NCI-H2107 treated with DMSO at 0.1 percent for 48 hours (cell line): ENCODE measurements at regions not wholly inside any gene's neighbourhood (a gene's known extent, or its start where the extent isn't known, plus 50 kb on each side); places are given as distances from the start of the nearest gene placed in this dataset.

Experiments
- DNase-seq: peaks from one replicate; lab custom pipeline; 2025; ENCODE audit not compliant: unreplicated experiment; lab: John Stamatoyannopoulos, UW

DNA sequence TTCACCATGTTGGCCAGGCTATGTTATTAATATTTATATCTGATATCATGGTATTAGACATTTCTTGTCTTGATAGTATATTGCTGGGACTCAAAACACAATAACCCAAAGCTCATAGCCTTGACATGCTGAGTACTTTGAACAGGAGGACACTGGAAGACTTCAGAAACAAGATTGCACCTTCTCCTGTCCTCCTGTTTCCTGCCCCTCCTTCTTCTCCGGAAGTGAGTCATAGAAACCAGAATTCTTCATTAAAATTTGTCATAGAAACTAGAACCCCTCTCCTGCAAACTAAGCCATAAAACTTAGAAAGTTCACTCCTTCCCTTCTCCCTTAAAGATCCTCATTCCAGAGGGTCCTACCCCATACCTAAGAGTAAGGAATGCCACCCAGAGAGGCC, 400.2 kb downstream of the SLITRK5 start:
- DNase-seq, result no peak

GRCh38 chr13:88074794-88075510, 403.8 kb downstream of the SLITRK5 start:
- no peak for DNase-seq

GRCh38 chr13:88085036-88085435, 413.9 kb downstream of the SLITRK5 start:
- no peak for DNase-seq

DNA sequence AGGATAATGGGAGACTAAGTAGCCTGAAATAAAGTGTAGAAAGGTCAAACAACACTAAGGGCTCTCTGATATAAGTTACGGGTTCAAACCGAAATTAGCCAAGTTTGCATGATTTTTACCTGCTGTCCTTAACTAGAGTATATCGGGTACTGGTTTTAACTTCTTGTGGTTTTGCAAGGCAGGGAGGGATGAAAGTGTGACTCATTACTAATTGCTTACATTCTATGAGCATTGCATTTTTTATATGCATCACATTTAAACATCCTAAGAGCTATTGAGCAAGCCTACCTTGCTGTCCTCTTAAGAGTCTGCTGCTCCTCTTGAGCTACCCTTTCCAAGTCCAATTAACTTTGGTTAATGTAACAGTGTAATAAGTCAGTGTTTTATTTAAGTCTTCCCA, 415.4 kb downstream of the SLITRK5 start:
- DNase-seq, result no peak

- no peak for DNase-seq
Measured at GRCh38 chr13:88097541-88097940, 426.4 kb downstream of the SLITRK5 start.

- DNase-seq, result no peak
Measured at GRCh38 chr13:88103824-88104223, 432.7 kb downstream of the SLITRK5 start.

GRCh38 chr13:88104576-88104975, 433.4 kb downstream of the SLITRK5 start:
- DNase-seq, result no peak

DNA sequence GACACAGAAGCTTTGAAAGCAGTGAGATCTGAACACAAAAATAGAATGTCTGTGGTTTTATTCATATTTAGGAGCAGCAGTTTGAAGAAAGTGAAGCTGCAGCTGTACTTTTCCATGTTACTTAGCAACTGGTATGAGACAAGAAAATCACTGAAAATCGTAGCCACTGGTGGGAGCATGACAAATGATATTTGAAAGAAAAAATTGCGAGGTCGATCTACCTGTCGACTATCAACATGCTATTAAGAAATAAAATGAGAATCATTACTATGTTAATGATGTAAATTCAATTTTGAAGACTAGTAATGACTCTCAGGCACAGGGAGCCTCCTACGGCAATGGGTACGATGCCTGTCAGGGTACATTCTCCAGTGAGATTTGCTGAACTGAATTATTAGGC, 436.4 kb downstream of the SLITRK5 start:
- no peak for DNase-seq

- DNase-seq, result no peak
Measured at GRCh38 chr13:88112526-88112925, 441.4 kb downstream of the SLITRK5 start.

GRCh38 chr13:88115976-88116375, 444.8 kb downstream of the SLITRK5 start:
- DNase-seq, result no peak

- no peak for DNase-seq
Measured at GRCh38 chr13:88118952-88119351, 447.8 kb downstream of the SLITRK5 start.

GRCh38 chr13:88124142-88124541, 453.0 kb downstream of the SLITRK5 start:
- DNase-seq, result no peak

- DNase-seq, result no peak
Measured at GRCh38 chr13:88125055-88125454, 453.9 kb downstream of the SLITRK5 start.

DNA sequence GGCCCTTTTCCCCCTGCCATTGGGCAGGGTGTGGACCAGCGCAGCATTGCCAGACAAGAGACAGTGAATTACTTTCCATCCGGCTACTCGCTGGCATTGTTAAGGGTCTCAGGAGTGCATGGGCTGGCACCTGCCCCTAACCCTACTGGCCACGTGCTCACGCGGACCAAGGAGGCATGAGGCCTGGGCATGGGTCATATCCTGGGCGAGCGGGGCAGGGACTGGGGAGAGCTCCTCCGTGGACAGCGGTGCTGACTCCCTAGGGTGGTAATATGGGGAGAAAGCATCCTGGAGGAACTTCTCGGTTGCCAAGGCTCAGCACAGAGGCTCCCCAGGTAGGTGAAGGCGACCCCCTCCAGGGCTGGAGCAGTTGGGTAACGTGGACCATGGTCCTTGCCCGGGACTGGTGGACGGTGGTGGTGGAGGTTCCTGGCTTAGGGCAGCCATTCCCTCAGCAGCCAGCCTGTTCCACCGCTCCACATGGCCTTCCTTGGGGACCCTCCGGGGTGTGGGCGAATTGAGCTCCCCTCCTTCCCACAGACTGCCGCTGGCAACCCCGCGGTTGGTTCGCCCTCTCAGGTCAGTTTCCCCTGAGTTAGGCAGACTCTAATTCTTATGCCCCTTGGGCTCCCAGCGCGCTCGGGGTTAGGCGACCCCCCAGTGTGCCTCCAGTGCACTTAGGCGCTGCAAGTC, 465.1 kb downstream of the SLITRK5 start:
- DNase-seq, result no peak

DNA sequence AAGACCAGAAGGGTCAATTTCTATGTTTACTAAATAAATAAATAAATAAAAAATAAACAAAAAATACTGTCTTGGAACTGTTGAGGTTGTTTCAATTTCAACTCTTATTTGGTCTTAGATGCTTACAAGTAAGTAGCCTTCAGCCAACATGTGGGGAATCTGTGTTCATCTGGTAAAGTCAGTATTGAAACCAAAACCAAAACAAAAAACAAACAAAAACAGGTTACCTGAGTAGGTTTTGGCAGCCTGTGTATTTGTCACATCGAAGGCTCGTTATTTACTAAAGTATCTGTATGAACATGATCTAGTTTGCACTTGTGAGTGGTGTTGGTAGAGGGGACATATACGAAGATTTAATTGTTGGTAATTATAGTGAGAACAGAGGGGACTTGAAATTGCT, 471.5 kb downstream of the SLITRK5 start:
- no peak for DNase-seq

DNA sequence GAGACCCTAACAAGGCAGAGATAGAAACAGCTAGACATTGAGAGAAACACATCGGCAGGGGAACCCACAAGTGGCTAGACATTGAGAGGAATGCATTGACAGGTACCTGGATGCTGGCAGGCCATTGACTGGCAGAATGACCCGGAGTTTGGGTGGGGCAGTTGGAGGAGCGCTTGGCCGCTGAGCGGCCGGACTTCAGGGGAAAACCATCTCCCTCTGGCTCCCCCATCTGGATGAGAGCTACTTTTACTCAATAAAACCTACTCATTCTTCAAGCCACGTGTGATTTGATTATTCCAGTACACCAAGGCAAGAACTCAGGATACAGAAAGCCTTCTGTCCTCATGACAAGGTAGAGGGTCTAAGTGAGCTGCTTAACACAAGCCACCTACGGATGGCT, 473.4 kb downstream of the SLITRK5 start:
- DNase-seq, result no peak

GRCh38 chr13:88153353-88153752, 482.2 kb downstream of the SLITRK5 start:
- no peak for DNase-seq

DNA sequence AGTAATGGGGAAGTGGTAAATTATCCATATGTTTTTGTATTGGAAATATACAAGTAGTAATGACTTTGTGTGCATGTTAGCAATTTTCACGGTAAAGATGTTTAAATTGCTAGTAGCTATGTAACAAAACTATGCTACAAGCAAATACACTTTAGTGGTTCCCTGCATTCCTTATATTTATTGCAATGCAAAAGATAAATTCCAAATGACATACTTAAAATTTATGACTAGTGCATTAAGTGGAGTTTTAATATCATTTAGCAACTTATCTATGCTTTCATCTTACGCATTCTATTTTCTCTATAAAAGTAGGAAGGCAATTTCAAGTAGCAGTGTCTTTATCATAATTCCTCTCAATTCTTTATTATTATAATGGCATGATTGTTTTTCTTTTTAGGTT, 482.8 kb downstream of the SLITRK5 start:
- no peak for DNase-seq

GRCh38 chr13:88162076-88162702, 491.0 kb downstream of the SLITRK5 start:
- no peak for DNase-seq

DNA sequence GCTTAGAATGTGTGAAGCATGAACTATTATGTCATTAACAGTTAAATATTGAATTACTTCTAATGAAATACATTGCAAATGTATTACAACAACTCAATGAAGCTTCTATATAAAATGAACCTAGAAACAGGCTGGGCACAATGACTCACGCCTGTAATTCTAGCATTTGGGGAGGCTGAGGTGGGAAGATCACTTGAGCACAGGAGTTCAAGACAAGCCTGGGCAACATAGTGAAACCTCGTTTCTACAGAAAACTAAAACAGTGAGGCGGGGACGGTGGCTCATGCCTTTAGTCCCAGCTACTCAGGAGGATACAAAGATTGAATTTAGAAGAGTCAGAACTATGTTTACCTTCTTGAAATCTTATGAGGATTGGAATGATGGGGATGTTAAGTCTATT, 505.1 kb downstream of the SLITRK5 start:
- DNase-seq, result no peak

DNA sequence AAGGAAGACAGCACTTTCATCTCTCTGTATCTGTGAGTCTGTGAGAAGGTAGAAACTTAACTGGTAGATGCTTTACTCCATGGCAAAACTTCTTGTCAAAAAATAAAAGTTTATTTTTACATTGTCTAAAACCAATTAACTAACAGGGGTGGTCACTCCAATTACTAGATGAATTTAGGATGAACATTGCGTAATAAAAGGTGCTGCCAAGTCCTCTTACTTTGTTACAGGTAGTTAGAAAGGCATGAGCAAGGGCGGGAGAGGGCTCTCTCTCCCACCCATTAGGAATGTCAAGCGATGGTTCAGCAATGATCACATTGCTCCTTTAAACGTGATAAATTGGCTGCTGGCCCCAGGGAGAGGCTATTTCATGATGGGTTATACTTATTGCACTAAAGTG, 512.3 kb downstream of the SLITRK5 start:
- no peak for DNase-seq

GRCh38 chr13:88188986-88189385, 517.8 kb downstream of the SLITRK5 start:
- no peak for DNase-seq
